MM.1S (cell line): ENCODE measurements at regions not wholly inside any gene's neighbourhood (a gene's known extent, or its start where the extent isn't known, plus 50 kb on each side); places are given as distances from the start of the nearest gene placed in this dataset.

Experiments used
- CTCF ChIP-seq: fragments of 300-600 bp; sonication (generic); IDR thresholded peaks from 2 replicates; pipeline ENCODE4 v1.5.1; 2016; ENCODE audit warnings: antibody characterized with exemption, low read length, mixed read lengths
- EZH2phosphoT487 ChIP-seq: fragments of 300-600 bp; sonication (generic); IDR thresholded peaks from 2 replicates; pipeline ENCODE4 v1.6.1; 2018; ENCODE audit warnings: antibody characterized with exemption, low read length

- TF ChIP-seq EZH2phosphoT487 (no peak), CTCF (no peak)
These were observed 138.5 kb upstream of the COBL start for GRCh38 chr7:51455086-51455485.
